ENCODE measurements at regions not wholly inside any gene's neighbourhood (a gene's known extent, or its start where the extent isn't known, plus 50 kb on each side); places are given as distances from the start of the nearest gene placed in this dataset.

- TF ChIP-seq, protein P1, sequence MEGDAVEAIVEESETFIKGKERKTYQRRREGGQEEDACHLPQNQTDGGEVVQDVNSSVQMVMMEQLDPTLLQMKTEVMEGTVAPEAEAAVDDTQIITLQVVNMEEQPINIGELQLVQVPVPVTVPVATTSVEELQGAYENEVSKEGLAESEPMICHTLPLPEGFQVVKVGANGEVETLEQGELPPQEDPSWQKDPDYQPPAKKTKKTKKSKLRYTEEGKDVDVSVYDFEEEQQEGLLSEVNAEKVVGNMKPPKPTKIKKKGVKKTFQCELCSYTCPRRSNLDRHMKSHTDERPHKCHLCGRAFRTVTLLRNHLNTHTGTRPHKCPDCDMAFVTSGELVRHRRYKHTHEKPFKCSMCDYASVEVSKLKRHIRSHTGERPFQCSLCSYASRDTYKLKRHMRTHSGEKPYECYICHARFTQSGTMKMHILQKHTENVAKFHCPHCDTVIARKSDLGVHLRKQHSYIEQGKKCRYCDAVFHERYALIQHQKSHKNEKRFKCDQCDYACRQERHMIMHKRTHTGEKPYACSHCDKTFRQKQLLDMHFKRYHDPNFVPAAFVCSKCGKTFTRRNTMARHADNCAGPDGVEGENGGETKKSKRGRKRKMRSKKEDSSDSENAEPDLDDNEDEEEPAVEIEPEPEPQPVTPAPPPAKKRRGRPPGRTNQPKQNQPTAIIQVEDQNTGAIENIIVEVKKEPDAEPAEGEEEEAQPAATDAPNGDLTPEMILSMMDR (IDR thresholded peaks at IDR 0.05; ENCODE audit: insufficient read depth, low read length), result no peak
- TF ChIP-seq GABPA (IDR thresholded peaks at IDR 0.05; ENCODE audit: low read depth) (no peak), POLR2AphosphoS5 (IDR thresholded peaks at IDR 0.05; ENCODE audit: low read depth) (no peak)
- TF ChIP-seq, protein P2, sequence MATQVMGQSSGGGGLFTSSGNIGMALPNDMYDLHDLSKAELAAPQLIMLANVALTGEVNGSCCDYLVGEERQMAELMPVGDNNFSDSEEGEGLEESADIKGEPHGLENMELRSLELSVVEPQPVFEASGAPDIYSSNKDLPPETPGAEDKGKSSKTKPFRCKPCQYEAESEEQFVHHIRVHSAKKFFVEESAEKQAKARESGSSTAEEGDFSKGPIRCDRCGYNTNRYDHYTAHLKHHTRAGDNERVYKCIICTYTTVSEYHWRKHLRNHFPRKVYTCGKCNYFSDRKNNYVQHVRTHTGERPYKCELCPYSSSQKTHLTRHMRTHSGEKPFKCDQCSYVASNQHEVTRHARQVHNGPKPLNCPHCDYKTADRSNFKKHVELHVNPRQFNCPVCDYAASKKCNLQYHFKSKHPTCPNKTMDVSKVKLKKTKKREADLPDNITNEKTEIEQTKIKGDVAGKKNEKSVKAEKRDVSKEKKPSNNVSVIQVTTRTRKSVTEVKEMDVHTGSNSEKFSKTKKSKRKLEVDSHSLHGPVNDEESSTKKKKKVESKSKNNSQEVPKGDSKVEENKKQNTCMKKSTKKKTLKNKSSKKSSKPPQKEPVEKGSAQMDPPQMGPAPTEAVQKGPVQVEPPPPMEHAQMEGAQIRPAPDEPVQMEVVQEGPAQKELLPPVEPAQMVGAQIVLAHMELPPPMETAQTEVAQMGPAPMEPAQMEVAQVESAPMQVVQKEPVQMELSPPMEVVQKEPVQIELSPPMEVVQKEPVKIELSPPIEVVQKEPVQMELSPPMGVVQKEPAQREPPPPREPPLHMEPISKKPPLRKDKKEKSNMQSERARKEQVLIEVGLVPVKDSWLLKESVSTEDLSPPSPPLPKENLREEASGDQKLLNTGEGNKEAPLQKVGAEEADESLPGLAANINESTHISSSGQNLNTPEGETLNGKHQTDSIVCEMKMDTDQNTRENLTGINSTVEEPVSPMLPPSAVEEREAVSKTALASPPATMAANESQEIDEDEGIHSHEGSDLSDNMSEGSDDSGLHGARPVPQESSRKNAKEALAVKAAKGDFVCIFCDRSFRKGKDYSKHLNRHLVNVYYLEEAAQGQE (IDR thresholded peaks at IDR 0.05; ENCODE audit: insufficient replicate concordance, low read depth), result no peak
Measured at GRCh38 chr19:29429021-29429420, 96.8 kb upstream of the VSTM2B start.

All from HL-60 (cell line).